MM.1S (cell line): ENCODE measurements at regions not wholly inside any gene's neighbourhood (a gene's known extent, or its start where the extent isn't known, plus 50 kb on each side); places are given as distances from the start of the nearest gene placed in this dataset.

Source experiments
- CTCF ChIP-seq: fragments of 300-600 bp; sonication (generic); IDR thresholded peaks from 2 replicates; pipeline ENCODE4 v1.5.1; 2016; ENCODE audit warnings: antibody characterized with exemption, low read length, mixed read lengths
- EZH2 ChIP-seq: fragments of 300-600 bp; sonication (generic); optimal IDR thresholded peaks from 2 replicates; pipeline ENCODE3; 2017; ENCODE audit warnings: low read depth, mild to moderate bottlenecking, antibody characterized with exemption, low read length, mixed read lengths

GRCh38 chr1:229853751-229854150 lies 213.3 kb upstream of the GALNT2 start:
- TF ChIP-seq CTCF: no peak
- no peak for TF ChIP-seq EZH2
